Stimulated activated CD8-positive, alpha-beta memory T cell treated with anti-CD3 and anti-CD28 coated beads, Interleukin-15, amount 100 ng/mL, for 4 hours (primary cell): ENCODE measurements at regions not wholly inside any gene's neighbourhood (a gene's known extent, or its start where the extent isn't known, plus 50 kb on each side); places are given as distances from the start of the nearest gene placed in this dataset.

Experiments used
- DNase-seq, 2 donors: peaks; one replicate each; pipeline ENCODE4 v3.0.0-alpha.2; 2020; ENCODE audit warnings: low read depth in 2 of 2

GRCh38 chr7:33727315-33727714 lies 178.0 kb upstream of the BMPER start:
- DNase-seq, result no peak

- DNase-seq, result no peak
Observed at GRCh38 chr7:33728873-33729551, 176.3 kb upstream of the BMPER start.

GRCh38 chr7:33729726-33730125 lies 175.6 kb upstream of the BMPER start:
- no peak for DNase-seq

- no peak for DNase-seq
Observed at GRCh38 chr7:33730958-33731357, 174.4 kb upstream of the BMPER start.

- no peak for DNase-seq
Observed at GRCh38 chr7:33731912-33732311, 173.4 kb upstream of the BMPER start.

GRCh38 chr7:33732462-33732861 lies 172.9 kb upstream of the BMPER start:
- DNase-seq, result no peak

GRCh38 chr7:33733870-33734650 lies 171.3 kb upstream of the BMPER start:
- no peak for DNase-seq

- DNase-seq, result no peak
Observed at GRCh38 chr7:33735403-33735802, 169.9 kb upstream of the BMPER start.

GRCh38 chr7:33736521-33737221 lies 168.7 kb upstream of the BMPER start:
- no peak for DNase-seq

- no peak for DNase-seq
Observed at GRCh38 chr7:33738260-33738935, 166.9 kb upstream of the BMPER start.

- DNase-seq, result no peak
Observed at GRCh38 chr7:33739286-33739685, 166.1 kb upstream of the BMPER start.

GRCh38 chr7:33742521-33742920 lies 162.8 kb upstream of the BMPER start:
- DNase-seq, result no peak

GRCh38 chr7:33742999-33743587 lies 162.2 kb upstream of the BMPER start:
- no peak for DNase-seq

GRCh38 chr7:33743594-33743993 lies 161.7 kb upstream of the BMPER start:
- no peak for DNase-seq

GRCh38 chr7:33744293-33745075 lies 160.9 kb upstream of the BMPER start:
- DNase-seq, result no peak

- no peak for DNase-seq
Observed at GRCh38 chr7:33745934-33746333, 159.4 kb upstream of the BMPER start.

- no peak for DNase-seq
Observed at GRCh38 chr7:33748793-33749192, 156.5 kb upstream of the BMPER start.

GRCh38 chr7:33750177-33750576 lies 155.2 kb upstream of the BMPER start:
- DNase-seq, result no peak

GRCh38 chr7:33751443-33751842 lies 153.9 kb upstream of the BMPER start:
- no peak for DNase-seq

- no peak for DNase-seq
Observed at GRCh38 chr7:33753881-33754525, 151.3 kb upstream of the BMPER start.
